ENCODE measurements at regions not wholly inside any gene's neighbourhood (a gene's known extent, or its start where the extent isn't known, plus 50 kb on each side); places are given as distances from the start of the nearest gene placed in this dataset.
"Not testable (repeated sequence)": the region's sequence is repeated elsewhere in the genome, so short reads cannot be mapped to it uniquely, and the experiment has no call there.

DNA sequence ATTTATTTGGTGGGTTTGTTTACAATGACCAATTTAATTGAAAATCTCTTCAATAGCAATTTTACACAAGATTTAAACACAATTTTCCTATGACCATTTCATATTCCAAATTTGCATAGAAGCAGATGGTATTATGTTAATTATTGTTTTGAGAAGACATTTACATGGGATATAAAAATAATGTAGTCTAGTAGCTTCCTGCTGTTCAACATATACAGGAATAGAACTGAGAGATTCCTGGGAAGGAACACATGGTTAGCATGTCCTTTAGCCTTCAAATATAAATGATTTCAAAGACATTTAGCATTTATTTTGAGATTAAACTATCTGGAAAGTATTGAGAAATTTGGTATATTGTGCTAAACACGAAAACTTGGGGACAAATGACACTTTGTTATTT is 129.6 kb downstream of the KCNE4 start:
- DNase-seq, result no peak

DNA sequence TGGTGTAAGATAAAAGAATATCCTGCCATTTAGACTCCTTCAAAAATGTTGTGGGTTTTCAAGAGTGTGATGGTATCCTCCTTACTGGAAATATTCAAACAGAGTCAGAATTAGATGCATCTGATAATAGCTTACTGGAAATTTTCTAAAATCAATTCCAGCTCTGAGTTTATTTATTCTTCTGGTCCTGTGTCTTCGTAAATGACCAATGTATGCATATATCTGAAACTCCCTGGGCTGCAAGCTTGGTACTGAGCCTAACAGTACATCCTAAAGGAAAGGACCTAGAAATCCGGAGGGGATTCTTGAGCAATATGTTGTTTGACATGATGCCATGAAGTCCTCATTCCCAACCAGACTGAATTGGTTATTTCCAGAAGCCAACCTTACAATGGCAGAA is 130.4 kb downstream of the KCNE4 start:
- no peak for DNase-seq

DNA sequence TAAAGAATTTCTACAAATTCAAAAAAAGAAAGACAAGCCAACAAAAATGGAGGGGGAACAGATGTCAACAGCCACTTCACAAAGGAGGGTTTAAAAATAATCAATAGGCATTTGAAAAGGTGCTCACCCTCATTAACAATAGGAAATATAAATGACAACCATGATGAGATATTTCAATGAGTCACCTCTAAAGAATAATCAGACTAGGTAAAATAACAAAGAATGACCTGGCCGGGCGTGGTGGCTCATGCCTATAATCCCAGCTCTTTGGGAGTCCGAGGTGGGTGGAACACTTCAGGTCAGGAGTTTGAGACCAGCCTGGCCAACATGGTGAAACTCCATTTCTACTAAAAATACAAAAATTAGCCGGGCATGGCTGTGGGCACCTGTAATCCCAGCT is 133.6 kb downstream of the KCNE4 start:
- no peak for DNase-seq

DNA sequence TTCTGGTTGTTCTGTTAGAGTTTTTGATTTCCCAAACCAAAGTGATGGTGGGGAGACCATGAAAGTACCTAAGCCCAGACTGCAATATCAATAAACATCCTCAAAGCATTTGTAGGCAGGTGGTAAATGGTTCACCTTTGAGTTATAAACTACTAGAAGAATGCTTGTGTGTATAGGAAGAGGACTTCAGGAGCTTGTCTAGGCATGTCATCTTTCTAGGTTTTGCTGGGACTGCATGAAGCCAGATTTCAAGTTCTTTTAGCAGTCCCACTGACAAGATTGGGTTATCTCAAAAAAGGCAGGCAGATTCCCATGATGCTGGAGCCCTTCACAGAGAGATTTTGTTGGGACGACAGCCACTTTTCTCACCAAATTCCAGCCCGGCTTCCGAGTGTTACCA is 135.3 kb downstream of the KCNE4 start:
- no peak for DNase-seq

DNA sequence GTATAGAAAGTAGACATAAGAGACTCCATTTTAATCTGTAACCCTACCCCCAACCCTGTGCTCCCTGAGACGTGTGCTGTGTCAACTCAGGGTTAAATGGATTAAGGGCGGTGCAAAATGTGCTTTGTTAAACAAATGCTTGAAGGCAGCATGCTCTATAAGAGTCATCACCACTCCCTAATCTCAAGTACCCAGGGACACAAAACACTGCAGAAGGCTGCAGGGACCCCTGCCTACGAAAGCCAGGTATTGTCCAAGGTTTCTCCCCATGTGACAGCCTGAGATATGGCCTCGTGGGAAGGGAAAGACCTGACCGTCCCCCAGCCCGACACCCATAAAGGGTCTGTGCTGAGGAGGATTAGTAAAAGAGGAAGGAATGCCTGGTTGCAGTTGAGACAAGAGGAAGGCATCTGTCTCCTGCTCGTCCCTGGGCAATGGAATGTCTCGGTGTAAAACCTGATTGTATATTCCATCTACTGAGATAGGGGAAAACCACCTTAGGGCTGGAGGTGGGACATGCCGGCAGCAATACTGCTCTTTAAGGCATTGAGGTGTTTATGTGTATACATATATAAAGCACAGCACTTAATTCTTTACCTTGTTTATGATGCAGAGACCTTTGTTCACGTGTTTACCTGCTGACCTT is 138.7 kb downstream of the KCNE4 start:
- not testable (repeated sequence) for DNase-seq

DNA sequence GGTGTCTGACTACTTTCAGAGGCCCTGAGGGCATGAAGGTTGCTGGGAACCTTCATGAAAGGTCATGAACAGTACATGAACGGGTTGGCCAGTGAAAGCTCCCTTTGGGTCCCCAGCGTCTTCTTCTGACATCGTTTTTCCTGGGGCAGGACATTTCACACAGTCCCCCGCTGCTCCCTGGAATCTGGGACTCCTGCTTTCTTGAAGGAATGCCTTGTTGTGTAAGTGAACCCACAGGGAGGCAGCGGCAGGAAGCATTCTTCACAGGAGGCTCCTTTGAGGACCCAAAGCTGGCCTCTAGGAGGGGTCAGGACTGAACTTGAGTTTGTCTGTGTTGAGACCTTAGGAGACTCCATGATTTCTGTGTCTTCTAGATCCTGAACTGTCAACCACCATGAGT is 144.3 kb downstream of the KCNE4 start:
- no peak for DNase-seq

DNA sequence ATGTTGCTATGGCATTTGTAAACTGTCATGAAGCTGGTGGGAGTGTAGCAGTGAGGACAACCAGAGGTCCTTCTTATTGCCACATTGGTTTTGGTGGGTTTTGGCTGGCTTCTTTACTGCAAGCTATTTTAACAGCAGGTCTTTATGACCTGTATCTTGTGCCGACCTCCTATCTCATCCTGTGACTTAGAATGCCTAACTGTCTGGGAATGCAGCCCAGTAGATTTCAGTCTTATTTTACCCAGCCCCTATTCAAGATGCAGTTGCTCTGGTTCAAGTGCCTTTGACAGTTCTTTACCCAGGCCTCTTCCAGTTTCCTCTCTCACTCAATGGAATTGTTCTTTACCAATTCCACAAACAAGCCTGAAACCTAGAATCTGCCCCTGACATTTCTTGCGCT is 145.1 kb downstream of the KCNE4 start:
- no peak for DNase-seq

DNA sequence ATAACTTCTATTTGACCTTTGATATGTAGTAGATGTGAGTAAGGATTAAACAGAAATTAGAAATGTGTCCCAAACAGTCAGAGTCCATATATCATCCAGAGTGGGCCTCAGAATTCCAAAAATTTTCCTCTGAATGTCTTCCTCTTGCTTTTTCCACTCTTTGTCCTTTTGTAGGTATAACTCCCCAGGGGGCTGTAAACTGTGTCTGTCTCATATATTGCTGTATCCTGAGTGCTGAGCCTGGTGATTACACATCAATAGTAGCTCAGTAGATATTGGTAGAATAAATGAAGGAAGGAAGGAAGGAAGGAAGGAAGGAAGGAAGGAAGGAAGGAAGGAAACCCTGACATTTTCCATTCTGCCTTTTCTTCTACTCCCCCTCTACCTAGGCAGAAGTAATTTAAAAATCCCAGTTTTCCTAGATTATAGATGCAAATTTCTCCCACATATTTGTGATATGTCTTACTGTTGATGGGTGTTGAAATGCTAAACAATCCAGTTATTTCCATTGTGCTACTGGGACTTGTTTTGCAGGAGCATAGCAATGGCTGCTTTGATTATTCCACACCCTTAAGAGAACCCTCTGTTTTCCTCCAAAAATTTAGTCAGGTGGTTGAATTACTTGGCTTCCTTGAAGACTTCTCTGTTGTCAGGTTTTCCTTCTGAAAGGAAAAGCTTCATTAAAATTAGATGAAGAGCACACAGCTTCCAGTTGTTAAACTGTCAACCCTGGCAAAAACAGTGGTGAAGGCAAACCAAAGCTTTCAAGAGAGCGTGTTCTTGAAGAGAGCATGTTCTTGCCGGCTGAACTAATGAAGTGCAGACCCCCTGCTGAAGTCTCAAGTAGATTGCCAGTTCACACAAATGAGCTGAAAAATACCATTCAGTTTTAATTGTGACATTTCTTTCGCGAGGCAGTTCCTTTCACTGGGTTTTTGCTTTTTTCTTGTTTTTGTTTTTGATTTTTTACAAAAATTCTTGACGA is 147.8 kb downstream of the KCNE4 start:
- no peak for DNase-seq

DNA sequence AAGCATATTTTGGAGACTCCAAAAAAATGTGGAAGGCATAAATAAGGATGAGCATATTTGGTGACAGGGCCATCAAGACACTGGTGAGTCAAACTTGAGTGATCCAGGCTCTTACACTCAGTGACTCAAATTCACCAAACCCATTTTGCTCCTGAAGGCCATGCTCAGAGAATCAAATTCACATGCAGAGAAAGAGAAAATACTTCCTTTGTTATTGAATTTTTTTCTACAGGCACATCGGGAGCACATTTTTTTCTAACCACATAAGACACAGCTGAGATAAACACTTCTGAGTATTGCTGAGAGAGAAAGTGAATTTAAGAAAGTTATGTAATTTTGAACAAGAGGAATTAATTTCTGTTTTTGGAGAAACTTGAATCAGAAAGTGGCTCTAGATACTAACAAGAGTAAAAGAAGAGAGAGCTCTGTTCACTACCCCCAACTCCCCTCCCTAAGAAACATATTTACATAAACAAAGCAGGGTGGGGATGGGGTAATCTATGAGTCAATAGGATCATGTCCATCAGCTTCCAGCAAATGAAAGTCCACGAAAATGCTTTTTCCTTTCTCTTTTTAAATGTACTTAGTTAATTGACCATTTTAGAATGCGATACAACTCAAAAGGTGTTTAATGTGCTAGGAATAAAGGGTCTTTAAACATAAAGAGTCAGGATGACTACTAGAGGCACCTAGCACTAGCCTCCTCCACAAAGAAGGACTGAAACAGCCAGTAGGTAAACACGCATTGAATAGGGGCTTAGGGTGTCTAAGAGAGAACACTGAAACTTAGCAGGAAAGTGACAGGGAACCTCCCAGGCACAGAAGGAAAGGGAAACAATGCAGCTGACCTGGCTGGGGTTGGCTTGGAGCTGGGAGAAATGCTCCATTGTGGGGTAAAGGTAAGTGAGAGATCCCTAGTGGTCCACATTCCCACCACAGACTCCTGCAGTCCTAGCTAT is 152.3 kb downstream of the KCNE4 start:
- no peak for DNase-seq

DNA sequence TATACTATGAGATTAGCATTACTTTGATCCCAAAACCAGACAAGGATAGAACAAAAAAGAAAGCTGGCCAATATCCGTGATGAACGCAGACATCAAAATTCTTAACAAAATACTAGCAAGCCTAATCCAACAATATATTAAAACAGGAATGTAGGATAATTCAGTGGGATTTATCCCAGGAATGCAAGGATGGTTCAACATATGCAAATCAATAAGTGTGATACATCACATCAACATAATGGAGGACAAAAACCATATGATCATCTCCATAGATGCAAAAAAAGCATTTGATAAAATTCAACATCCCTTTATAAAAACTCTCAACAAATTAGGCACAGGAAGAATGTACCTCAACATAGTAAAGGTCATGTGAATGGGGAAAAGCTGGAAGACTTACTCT is 158.5 kb downstream of the KCNE4 start:
- DNase-seq, result no peak

DNA sequence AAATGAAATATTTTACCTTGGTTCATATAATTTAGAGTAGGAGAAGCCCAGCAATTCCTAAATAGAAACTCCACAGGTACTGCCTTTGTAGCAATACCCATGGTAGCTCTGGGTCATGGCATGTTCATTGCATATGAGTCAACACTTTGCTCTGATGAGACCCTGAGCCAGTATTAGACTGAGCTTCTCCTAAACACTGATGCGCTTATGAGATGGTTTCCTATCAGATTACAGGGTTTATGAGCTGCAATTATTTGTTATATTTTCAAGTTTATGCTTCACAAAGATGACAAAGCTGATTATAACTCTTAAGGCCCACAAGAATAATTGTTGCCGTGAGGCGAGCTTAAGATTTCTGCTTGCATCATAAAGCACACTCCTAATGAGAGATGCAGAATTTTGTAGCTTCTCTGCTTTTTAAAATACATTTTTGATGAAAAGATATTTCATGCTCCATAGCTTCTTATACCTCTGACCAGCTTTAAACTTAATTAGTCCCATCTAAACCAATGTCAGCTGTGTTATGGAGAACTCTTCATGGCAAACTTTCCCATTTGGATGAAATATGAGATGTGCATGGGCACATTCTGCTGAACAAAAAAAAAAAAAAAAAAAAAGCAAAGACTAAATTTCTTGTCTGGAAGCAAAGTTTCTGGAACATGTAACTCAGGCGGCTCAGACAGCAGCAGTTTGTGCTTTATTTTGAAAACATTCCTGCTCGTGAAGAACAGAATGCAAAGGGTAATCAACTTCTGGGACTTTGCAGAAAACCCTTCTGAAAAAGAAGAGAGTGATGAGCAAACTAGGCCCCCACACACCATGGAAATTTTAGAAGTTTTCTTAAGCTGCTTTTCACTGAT is 162.6 kb downstream of the KCNE4 start:
- DNase-seq, result no peak

DNA sequence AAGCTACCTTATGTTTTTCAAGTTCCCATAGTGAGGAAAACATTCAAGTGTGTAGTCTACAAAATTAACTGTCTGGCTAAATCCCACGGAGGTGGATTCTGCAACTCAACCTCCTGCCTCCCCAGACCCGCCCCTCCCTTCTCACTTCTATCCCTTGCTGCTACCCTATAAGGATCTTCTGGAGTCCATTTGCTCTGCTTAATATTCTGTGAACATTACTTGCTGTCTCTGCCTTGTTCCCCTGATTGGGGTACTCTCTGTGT is 163.2 kb downstream of the KCNE4 start:
- DNase-seq, result no peak

DNA sequence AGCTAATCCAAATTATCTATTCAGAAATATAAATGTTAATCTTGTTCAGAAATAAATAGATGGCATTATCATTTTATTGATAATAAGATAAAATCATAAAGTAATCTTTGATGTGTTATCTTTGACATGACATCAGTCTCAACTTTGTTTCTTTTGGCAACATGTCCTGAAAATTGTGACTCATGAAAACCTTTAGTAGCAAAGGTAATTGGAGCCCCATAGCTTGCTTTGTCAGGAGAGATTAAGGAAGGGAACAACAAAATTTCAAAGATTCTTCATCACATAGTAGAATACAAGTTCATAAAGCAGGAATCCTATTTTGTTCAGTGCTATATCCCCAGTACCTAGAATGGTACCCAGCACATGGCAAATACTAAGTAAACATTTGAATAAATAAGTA is 165.4 kb downstream of the KCNE4 start:
- no peak for DNase-seq

DNA sequence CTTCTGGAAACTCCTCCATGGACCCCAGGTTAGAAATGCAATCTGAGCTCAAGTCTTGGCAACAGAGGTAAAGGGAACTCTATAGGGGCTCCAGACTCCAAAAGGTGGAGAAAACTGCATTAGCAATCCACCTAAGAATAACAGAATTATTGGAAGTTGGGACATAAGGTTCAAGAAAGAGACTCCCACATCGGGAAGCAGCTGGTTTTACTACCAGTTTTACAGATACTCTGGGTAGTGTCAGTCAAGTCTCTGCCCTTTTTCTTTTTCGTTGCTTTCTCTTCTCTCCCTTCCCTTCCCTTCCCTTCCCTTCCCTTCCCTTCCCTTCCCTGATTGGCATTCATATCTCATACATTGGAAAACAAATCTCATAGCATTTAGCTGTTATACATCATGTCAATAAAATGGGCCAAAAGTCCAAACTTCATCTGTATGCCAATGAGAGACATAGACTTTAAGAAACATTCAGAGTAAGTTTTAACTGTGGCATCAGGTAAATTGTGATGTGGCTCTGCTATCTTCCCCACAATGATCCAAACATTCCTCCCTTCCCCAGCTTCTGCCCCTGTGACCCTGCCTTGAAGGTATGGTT is 166.7 kb downstream of the KCNE4 start:
- no peak for DNase-seq

DNA sequence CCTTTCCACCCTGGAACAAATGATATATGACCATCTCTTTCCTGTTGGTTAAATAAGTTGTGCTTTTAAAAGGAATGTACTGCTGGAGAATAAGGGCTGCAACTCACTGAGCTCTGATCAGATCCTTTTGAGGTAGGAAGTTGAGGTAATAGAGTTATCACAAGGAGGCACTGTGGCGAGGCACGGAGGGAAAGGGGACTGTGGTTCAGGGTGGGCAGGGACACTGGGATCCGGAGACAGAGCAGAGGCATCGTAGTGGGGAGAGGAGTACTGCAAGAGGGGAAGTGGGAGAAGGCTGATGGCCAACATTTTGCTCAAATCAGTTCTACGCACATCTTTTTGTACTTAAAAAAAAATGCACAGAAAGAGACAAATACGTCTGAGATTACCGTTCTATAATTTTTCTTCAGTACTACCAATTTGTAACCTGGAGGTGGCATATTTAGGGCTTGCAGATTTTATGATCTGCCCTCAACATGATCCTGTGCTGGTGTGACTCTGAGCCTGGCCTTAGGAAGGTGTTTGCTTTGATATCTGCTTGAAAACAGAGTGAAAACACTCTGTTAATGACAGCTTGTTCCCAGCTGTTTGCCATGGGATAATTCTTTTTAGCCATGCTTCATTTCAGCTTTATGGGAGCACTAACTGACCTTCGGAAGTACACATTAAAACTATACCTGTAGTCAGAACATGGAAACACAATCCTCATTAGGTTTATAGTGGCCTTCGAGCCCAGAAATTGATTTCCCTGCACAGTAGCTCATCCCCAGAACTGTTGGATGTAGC is 168.1 kb downstream of the KCNE4 start:
- no peak for DNase-seq

DNA sequence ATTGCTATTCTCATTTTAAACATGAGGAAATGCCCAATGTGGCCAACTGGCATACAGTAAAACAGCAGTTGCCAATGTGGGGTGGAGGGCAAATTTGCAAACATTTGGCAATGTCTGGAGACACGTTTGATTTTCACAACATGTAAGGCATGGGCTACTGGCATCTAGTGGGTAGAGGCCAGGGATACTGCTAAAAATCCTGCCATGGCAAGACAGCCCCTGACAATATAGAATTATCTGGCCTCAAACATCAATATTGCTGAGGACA is 168.6 kb downstream of the KCNE4 start:
- no peak for DNase-seq

DNA sequence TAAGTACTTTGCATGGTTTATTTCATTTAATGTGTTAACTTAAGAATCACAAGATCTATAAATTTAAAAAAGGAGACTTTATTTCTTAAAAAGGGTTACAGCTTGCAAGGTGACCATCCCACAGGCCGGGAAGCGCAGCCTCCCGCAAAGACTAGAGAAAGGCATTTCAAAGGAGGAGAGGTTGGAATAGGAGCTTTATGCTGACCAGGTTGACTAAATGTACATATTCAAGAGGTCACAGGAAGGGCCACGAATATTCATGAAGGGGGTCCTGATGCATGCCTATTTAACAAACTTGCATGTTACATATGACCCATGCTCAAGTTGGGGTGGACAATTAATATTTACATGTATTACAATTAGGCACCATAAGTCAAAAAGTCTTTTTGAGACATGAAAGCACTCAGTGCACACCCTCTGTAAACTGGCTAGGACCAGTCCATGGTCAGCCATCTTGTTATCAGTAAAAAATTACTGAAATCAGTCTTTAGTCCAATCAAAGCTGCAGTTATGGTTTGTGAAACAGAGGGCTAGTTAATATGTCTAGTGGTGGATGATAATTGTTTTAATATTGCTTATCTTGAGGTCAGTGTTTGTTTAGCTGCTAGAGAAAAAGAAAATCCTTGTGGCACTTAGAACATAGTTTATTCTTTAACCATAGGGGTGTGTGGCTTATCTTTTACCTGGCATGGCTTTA is 169.3 kb downstream of the KCNE4 start:
- DNase-seq, result no peak

DNA sequence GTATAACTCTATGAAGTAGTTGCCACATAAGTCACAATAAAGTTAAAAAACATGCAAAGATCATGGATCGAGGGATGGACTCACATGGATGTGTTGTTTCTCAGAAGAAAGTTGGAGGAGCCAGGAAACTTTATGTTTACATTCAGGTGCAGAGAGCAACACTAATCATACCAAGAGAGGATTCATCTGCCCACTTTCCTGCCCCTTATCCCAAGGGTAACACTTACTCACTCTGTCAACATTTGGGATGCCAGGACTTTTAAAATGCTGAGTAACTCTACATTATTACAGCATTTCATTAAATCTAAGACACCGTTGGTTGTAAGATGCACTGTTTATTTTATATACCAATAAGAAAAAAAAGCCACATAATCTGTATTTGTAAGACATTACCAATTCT is 170.4 kb downstream of the KCNE4 start:
- no peak for DNase-seq

DNA sequence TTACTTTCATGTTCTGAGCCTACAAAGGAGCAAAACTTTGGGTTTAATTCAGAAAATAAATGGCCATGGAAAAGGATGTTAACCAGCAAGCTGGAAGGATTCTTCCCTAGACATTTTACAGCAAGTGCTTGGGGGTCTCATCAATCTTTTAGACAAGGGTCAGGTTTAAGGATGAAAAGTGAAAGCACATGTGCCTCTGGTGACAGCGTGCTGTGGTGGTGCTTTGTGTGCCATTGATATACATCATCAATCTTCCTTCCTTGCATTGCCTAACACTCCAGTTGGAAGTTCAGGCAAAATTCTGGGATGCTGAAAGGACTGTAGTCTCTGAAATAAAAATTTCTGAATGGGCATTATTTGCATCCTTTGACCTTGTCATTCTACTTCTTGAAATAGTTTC is 171.2 kb downstream of the KCNE4 start:
- no peak for DNase-seq

DNA sequence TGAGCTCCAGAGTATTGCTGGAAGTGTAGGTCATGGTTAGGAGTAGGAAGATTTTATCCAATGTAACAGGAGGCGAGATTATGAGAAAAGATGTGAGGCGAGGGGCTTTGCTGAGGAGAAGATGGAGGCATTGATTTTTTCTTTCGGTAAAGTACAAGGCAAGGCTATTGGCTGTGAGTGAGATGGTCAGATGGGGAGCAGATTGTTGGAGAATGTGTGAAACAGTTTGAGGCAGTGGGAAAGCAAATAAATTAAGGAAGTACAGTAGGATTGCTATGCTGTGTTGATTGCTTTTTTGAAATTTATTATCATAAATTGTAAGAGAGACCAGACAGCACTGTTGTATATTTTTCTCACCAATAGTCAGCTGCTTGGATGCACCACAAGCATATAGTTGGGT is 173.3 kb downstream of the KCNE4 start:
- DNase-seq, result no peak

DNA sequence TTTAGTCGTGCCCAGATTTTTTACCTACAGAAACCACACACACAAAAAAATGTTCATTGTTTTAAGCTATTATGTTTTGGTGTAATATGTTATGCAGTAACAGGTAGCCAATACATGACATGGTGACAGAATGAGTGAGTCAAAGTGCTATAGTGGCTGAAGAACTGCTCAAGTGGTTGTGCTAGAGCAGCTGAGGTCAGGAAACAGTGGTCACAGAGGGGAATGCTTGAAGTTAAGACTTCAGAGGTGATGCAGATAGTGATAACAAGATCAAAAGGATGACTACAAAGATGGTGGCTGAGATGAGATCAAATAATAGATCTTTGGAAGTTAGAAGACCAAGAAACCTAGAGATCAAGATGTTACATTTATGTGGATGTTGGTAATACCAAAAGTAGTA is 174.3 kb downstream of the KCNE4 start:
- no peak for DNase-seq
